Neutrophil (primary cell): ENCODE measurements at regions not wholly inside any gene's neighbourhood (a gene's known extent, or its start where the extent isn't known, plus 50 kb on each side); places are given as distances from the start of the nearest gene placed in this dataset.

Experiments used
- H3K27ac ChIP-seq: fragments of 200-600 bp; sonication (generic); 2 replicates; pipeline ENCODE4 v1.5.1; 2016; ENCODE audit warnings: mild to moderate bottlenecking, moderate library complexity
- H3K27me3 ChIP-seq: fragments of 200-600 bp; sonication (generic); 2 replicates; pipeline ENCODE4 v1.6.0; 2016; ENCODE audit warnings: mild to moderate bottlenecking
- H3K36me3 ChIP-seq: fragments of 200-600 bp; sonication (generic); 2 replicates; pipeline ENCODE4 v1.5.1; 2017
- H3K4me1 ChIP-seq, 2 experiments: fragments of 200-600 bp in 1 of 2; sonication (generic) in 1 of 2; 1 replicate in 1 of 2; 2 replicates in 1 of 2; pipeline versions ENCODE4 v1.5.1 to v1.6.1; 2013 to 2016; ENCODE audit warnings: low read depth in 1 of 2, low read length in 1 of 2, mild to moderate bottlenecking in 1 of 2, moderate library complexity in 1 of 2; ENCODE audit not compliant: control insufficient read depth in 1 of 2, insufficient read depth in 1 of 2
- H3K4me3 ChIP-seq, 2 experiments: fragments of 200-600 bp in 1 of 2; sonication (generic) in 1 of 2; 1 replicate in 1 of 2; 2 replicates in 1 of 2; pipeline ENCODE4 v1.5.1; 2013 to 2016; ENCODE audit warnings: low read depth in 1 of 2, low read length in 1 of 2, mild to moderate bottlenecking in 1 of 2, moderate library complexity in 1 of 2
- H3K9me3 ChIP-seq: fragments of 200-600 bp; sonication (generic); 2 replicates; pipeline ENCODE4 v1.5.1; 2016
- CTCF ChIP-seq: fragments of 200-600 bp; sonication (generic); IDR thresholded peaks from 2 replicates; pipeline ENCODE4 v1.5.1; 2016; ENCODE audit warnings: antibody characterized with exemption

GRCh38 chr1:199688133-199688676 lies 339.3 kb upstream of the NR5A2 start:
- TF ChIP-seq CTCF: no peak
- no peaks in the 10 kb centered on the region for H3K36me3 ChIP-seq
- H3K9me3 ChIP-seq: no peaks in the 10 kb centered on the region
- H3K27ac ChIP-seq: no peak overlapping the region
- H3K4me1 ChIP-seq: peaks cover 6 to 7% of the 10 kb centered on the region in 2 experiments
- H3K4me3 ChIP-seq: no peak overlapping the region
- H3K27me3 ChIP-seq: no peaks in the 10 kb centered on the region

DNA sequence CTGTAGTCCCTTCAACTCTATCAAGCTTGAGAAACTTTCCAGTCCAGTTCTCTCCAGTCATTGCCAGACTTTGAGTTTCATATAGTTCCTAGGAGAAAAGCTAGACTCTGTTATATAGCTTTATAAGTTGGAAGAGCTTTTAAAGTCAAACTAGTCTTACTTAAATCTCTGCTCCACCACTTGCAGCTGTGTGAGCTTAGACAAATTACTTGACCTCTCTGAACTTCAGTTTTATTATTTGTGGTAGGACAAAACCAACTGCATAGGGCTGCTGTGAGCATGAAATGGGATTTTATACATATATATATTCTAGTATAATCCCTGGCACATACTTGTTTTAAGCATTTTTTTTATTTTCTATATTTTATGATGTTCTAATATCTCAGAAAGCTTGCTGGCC lies 338.7 kb upstream of the NR5A2 start:
- H3K9me3 ChIP-seq: no peaks in the 10 kb centered on the region
- no peak for TF ChIP-seq CTCF

DNA sequence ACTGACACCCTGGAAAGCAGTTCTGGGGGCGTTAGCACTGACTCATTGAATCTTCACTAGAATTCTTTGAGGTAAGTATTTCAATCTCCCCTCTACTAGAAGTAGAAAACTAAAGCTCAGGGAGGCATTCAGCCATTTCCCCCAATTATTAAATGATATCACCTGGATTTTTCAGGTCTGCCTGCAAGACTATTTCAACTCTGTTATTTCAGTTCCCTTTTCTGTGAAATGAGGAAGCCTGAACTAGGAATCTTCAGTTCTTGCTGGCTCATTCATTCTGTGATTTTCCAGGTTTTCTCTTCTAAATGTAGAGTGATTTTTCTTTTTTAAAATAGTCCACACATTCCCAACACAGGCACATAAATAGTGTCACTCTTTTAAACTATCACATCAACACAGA lies 337.0 kb upstream of the NR5A2 start:
- Histone ChIP-seq H3K27ac (no peak overlapping the region), H3K4me3 (no peak overlapping the region)
- no peak for TF ChIP-seq CTCF

More for the DNA sequence above, 338.7 kb upstream of the NR5A2 start:
- Histone ChIP-seq H3K4me3 (no peak overlapping the region), H3K27ac (no peak overlapping the region), H3K27me3 (no peaks in the 10 kb centered on the region), H3K36me3 (no peaks in the 10 kb centered on the region), H3K4me1 (peaks cover 6 to 7% of the 10 kb centered on the region in 2 experiments)

GRCh38 chr1:199691540-199691939 lies 336.0 kb upstream of the NR5A2 start:
- Histone ChIP-seq H3K9me3 (no peaks in the 10 kb centered on the region), H3K4me3 (no peak overlapping the region), H3K27ac (no peak overlapping the region), H3K27me3 (no peaks in the 10 kb centered on the region), H3K4me1 (peaks cover 6 to 7% of the 10 kb centered on the region in 2 experiments), H3K36me3 (no peaks in the 10 kb centered on the region)
- TF ChIP-seq CTCF: no peak

More for the DNA sequence above, 337.0 kb upstream of the NR5A2 start:
- Histone ChIP-seq H3K4me1 (peaks cover 6 to 7% of the 10 kb centered on the region in 2 experiments), H3K27me3 (no peaks in the 10 kb centered on the region), H3K36me3 (no peaks in the 10 kb centered on the region), H3K9me3 (no peaks in the 10 kb centered on the region)

DNA sequence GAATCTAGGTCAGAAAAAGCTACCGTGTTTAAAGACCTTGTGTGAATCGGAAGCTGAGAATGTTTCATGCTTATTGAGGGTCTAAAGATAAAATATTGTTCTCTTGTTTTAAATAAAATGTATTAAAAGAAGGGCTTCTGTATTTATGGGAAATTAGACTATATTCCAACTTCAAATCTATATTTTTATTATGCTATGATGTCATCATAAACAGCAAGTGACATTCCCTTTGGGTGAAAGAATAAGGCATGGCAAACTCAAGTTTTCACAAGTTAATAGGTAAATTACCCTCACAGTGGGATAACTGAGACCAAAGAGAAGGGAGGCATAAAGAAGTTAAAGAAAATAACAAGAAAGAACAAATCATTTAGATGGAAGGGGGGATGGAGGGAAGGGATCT lies 333.8 kb upstream of the NR5A2 start:
- no peak overlapping the region for H3K4me3 ChIP-seq
- H3K9me3 ChIP-seq: no peaks in the 10 kb centered on the region
- H3K27ac ChIP-seq: no peak overlapping the region
- H3K36me3 ChIP-seq: no peaks in the 10 kb centered on the region
- H3K27me3 ChIP-seq: no peaks in the 10 kb centered on the region
- H3K4me1 ChIP-seq: peaks cover 6 to 7% of the 10 kb centered on the region in 2 experiments
- TF ChIP-seq CTCF: no peak
